ENCODE measurements at regions not wholly inside any gene's neighbourhood (a gene's known extent, or its start where the extent isn't known, plus 50 kb on each side); places are given as distances from the start of the nearest gene placed in this dataset.

GRCh38 chr13:73741742-73742141, 392.5 kb downstream of the KLF12 start:
- TF ChIP-seq CTCF (IDR thresholded peaks at IDR 0.05): no peak

GRCh38 chr13:73741111-73741510, 393.1 kb downstream of the KLF12 start:
- no peak for TF ChIP-seq CTCF (IDR thresholded peaks at IDR 0.05)

- TF ChIP-seq CTCF (IDR thresholded peaks at IDR 0.05): no peak
Measured at GRCh38 chr13:73740666-73741065, 393.5 kb downstream of the KLF12 start.

- no peak for TF ChIP-seq CTCF (IDR thresholded peaks at IDR 0.05)
Measured at GRCh38 chr13:73739394-73739793, 394.8 kb downstream of the KLF12 start.

GRCh38 chr13:73738626-73739025, 395.6 kb downstream of the KLF12 start:
- TF ChIP-seq CTCF (IDR thresholded peaks at IDR 0.05): no peak

GRCh38 chr13:73737214-73737613, 397.0 kb downstream of the KLF12 start:
- TF ChIP-seq CTCF (IDR thresholded peaks at IDR 0.05): no peak

- TF ChIP-seq CTCF (IDR thresholded peaks at IDR 0.05): no peak
Measured at GRCh38 chr13:73733706-73734105, 400.5 kb downstream of the KLF12 start.

GRCh38 chr13:73732350-73732749, 401.9 kb downstream of the KLF12 start:
- no peak for TF ChIP-seq CTCF (IDR thresholded peaks at IDR 0.05)

Measured in LNCAP (cell line).